ENCODE measurements at regions not wholly inside any gene's neighbourhood (a gene's known extent, or its start where the extent isn't known, plus 50 kb on each side); places are given as distances from the start of the nearest gene placed in this dataset.

DNA sequence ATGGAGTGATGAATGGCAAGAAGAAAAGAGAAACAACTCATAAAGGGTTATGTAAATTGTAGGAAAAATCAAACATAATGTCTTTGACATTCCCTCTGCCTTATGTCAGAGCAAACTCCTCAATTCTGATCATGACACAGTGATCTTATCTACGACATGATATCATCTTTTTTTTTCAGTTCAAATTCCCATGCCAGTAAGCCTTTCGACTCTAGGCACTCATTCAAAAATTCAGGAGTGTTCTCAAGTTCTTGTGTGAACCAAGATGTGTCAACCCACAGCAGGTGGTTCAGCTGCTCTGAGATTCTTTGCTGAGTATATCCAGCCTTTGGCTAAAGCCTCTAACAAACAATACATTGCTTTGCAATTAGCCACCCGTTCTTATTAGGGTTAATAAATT lies 97.1 kb upstream of the ESRRG start:
- ChIA-PET RAD21 (ENCODE audit: unreplicated experiment) (no interaction called here), POLR2A (no interaction called here), CTCF (no interaction called here), SMC1A (ENCODE audit: uncharacterized antibody, unreplicated experiment) (interaction anchor here (0.6 kb wide), 1 partner anchor 146 kb away, joined by 3 read pairs; no protein-coding TSS in a partner anchor)
- no peak for FAIRE-seq
- Histone ChIP-seq H3K27ac (ENCODE audit: control insufficient read depth, insufficient read depth) (no peak overlapping the region), H3K79me2 (ENCODE audit: control insufficient read depth, insufficient read depth, low read length) (no peaks in the 10 kb centered on the region), H3K4me3 (no peak overlapping the region), H3K9ac (ENCODE audit: control insufficient read depth, insufficient read depth, low read length) (no peak overlapping the region), H3K9me3 (replicated peaks; ENCODE audit: control insufficient read depth, insufficient read depth, low read length) (no peaks in the 10 kb centered on the region), H2AFZ (ENCODE audit: control insufficient read depth, low read depth, low read length) (no peak overlapping the region), H3K36me3 (ENCODE audit: control insufficient read depth in 2 of 2, insufficient read depth in 2 of 2, low read length in 1 of 2) (no peaks in the 10 kb centered on the region), H3K4me2 (ENCODE audit: control insufficient read depth, insufficient read depth) (no peak overlapping the region), H3K27me3 (replicated peaks in 1 of 2; ENCODE audit: control insufficient read depth in 2 of 2, insufficient read depth in 2 of 2, low read length in 1 of 2) (no peaks in the 10 kb centered on the region), H3K4me1 (ENCODE audit: control insufficient read depth, insufficient read depth, low read length) (no peaks in the 10 kb centered on the region), H4K20me1 (ENCODE audit: control insufficient read depth, insufficient read depth) (no peaks in the 10 kb centered on the region)
- in situ Hi-C loops (cut with MboI), result no loop called here
- TF ChIP-seq ZNF622 (IDR thresholded peaks at IDR 0.05), result no peak
- TF ChIP-seq JUND (IDR thresholded peaks at IDR 0.05; ENCODE audit: low read depth, low read length), result no peak
- TF ChIP-seq SREBF2 (IDR thresholded peaks at IDR 0.05; ENCODE audit: low read length), result no peak
- TF ChIP-seq ZZZ3 (IDR thresholded peaks at IDR 0.05; ENCODE audit: control insufficient read depth, insufficient read length, low read depth), result no peak
- no peak for TF ChIP-seq PAX8 (IDR thresholded peaks at IDR 0.05)
- TF ChIP-seq HDAC6 (IDR thresholded peaks at IDR 0.05; ENCODE audit: unreplicated experiment), result no peak
- no peak for TF ChIP-seq CREB1 (IDR thresholded peaks at IDR 0.05; ENCODE audit: low read depth)
- TF ChIP-seq ETV6 (conservative IDR thresholded peaks at IDR 0.05 in 1 of 2, IDR thresholded peaks at IDR 0.05 in 1 of 2; ENCODE audit: borderline replicate concordance in 1 of 2, low read depth in 1 of 2), result no peak
- no peak for TF ChIP-seq MEF2A (IDR thresholded peaks at IDR 0.05; ENCODE audit: insufficient read depth, low read depth, low read length)
- TF ChIP-seq MAX (IDR thresholded peaks at IDR 0.05; ENCODE audit: low read depth, low read length), result no peak
- no peak for TF ChIP-seq YY1 (IDR thresholded peaks at IDR 0.05; ENCODE audit: low read depth, low read length)
- no peak for TF ChIP-seq NR2F1 (conservative IDR thresholded peaks at IDR 0.05)
- no peak for TF ChIP-seq MTA2 (IDR thresholded peaks at IDR 0.05; ENCODE audit: low read depth)
- TF ChIP-seq, protein P1, sequence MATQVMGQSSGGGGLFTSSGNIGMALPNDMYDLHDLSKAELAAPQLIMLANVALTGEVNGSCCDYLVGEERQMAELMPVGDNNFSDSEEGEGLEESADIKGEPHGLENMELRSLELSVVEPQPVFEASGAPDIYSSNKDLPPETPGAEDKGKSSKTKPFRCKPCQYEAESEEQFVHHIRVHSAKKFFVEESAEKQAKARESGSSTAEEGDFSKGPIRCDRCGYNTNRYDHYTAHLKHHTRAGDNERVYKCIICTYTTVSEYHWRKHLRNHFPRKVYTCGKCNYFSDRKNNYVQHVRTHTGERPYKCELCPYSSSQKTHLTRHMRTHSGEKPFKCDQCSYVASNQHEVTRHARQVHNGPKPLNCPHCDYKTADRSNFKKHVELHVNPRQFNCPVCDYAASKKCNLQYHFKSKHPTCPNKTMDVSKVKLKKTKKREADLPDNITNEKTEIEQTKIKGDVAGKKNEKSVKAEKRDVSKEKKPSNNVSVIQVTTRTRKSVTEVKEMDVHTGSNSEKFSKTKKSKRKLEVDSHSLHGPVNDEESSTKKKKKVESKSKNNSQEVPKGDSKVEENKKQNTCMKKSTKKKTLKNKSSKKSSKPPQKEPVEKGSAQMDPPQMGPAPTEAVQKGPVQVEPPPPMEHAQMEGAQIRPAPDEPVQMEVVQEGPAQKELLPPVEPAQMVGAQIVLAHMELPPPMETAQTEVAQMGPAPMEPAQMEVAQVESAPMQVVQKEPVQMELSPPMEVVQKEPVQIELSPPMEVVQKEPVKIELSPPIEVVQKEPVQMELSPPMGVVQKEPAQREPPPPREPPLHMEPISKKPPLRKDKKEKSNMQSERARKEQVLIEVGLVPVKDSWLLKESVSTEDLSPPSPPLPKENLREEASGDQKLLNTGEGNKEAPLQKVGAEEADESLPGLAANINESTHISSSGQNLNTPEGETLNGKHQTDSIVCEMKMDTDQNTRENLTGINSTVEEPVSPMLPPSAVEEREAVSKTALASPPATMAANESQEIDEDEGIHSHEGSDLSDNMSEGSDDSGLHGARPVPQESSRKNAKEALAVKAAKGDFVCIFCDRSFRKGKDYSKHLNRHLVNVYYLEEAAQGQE (IDR thresholded peaks at IDR 0.05; ENCODE audit: low read depth, low read length), result no peak
- TF ChIP-seq PBX3 (IDR thresholded peaks at IDR 0.05; ENCODE audit: insufficient replicate concordance, low read depth, low read length), result no peak
- no peak for TF ChIP-seq ZNF384 (IDR thresholded peaks at IDR 0.05; ENCODE audit: borderline replicate concordance, low read depth, low read length)
- TF ChIP-seq, protein P2, sequence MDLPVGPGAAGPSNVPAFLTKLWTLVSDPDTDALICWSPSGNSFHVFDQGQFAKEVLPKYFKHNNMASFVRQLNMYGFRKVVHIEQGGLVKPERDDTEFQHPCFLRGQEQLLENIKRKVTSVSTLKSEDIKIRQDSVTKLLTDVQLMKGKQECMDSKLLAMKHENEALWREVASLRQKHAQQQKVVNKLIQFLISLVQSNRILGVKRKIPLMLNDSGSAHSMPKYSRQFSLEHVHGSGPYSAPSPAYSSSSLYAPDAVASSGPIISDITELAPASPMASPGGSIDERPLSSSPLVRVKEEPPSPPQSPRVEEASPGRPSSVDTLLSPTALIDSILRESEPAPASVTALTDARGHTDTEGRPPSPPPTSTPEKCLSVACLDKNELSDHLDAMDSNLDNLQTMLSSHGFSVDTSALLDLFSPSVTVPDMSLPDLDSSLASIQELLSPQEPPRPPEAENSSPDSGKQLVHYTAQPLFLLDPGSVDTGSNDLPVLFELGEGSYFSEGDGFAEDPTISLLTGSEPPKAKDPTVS (IDR thresholded peaks at IDR 0.05; ENCODE audit: low read depth, low read length), result no peak
- no TSS peak for BruUV-seq (replicated peaks)
- intact Hi-C loops (cut with micrococcal nuclease; ENCODE audit: unreplicated experiment), result no loop called here
- 2% methylated on average over 3 of the region's 3 CpGs for WGBS (ENCODE audit: insufficient coverage, insufficient replicate concordance, low lambda C conversion rate, missing lambda C conversion rate)
- ATAC-seq, result no peak
- DNase-seq (ENCODE audit: low read depth, low spot score), result no peak

Measured in GM12878 (cell line).